GM12874 (cell line): ENCODE measurements at regions not wholly inside any gene's neighbourhood (a gene's known extent, or its start where the extent isn't known, plus 50 kb on each side); places are given as distances from the start of the nearest gene placed in this dataset.

Experiments
- TF ChIP-seq, protein P1 (sequence below): IDR thresholded peaks from 2 replicates; pipeline ENCODE4 v1.5.1; 2011; ENCODE audit warnings: low read depth, mild to moderate bottlenecking, control low read depth, low read length, moderate library complexity; ENCODE audit not compliant: insufficient read depth

- TF ChIP-seq, protein P1, sequence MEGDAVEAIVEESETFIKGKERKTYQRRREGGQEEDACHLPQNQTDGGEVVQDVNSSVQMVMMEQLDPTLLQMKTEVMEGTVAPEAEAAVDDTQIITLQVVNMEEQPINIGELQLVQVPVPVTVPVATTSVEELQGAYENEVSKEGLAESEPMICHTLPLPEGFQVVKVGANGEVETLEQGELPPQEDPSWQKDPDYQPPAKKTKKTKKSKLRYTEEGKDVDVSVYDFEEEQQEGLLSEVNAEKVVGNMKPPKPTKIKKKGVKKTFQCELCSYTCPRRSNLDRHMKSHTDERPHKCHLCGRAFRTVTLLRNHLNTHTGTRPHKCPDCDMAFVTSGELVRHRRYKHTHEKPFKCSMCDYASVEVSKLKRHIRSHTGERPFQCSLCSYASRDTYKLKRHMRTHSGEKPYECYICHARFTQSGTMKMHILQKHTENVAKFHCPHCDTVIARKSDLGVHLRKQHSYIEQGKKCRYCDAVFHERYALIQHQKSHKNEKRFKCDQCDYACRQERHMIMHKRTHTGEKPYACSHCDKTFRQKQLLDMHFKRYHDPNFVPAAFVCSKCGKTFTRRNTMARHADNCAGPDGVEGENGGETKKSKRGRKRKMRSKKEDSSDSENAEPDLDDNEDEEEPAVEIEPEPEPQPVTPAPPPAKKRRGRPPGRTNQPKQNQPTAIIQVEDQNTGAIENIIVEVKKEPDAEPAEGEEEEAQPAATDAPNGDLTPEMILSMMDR: no peak
These were observed 811.5 kb downstream of the TENT5A start for GRCh38 chr6:80940976-80941375.

DNA sequence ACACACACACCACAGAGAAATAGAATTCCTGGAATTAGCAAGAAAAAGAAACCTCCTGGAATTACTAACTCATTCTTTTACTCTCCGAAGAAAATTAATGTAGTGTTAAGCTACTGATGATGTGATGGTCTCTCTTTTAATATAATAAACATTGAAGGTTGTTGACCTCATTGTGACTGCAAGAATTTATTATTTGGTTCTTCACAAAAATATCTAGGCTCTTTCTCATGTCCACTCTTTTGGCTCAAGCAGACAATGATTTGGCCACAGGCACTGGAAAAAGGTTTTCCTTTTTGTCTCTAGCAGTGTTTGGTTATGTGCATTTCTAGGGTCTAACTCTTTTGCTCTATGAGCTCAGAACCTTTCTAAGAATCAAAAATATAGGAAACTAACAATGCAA, 811.9 kb downstream of the TENT5A start:
- TF ChIP-seq, protein P1: no peak

DNA sequence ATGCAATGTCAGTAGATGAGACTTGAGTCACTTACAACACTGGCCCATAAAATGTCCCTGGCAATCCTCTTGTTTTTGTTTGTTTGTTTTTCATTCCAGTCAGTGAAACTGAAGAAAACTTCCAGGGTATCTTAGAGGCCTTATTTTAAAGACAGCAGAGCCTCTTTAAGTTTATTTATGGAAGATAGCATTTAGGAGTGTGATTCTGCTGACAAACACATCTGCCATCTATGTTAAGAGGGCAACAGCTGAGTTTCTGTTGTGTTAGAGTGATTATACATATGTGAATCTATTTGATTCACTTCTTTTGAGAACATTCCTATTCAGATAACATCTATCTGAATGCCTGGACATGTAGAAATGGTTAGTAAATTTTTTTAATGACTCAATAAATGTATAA, 812.6 kb downstream of the TENT5A start:
- TF ChIP-seq, protein P1: no peak

DNA sequence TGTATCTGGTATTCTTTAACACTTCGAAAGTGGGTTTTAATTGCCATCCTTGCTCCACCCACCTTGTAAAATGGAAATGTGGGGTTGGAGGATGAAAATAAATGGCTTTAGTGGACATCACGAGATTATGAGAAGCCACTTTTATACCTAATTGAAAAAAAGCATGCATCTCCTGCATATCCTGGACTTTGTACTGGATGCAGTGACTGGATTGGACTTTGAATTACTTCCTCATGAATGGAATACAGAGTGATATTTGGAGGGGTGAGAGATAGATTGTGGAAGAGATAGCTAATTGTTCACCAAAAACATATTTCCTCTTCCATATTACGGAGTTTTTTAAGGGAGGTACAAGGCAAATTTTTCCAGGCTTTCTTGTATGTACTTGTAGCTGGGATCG, 813.0 kb downstream of the TENT5A start:
- TF ChIP-seq, protein P1: no peak

- TF ChIP-seq, protein P1: no peak
These were observed 814.4 kb downstream of the TENT5A start for GRCh38 chr6:80938131-80938530.

DNA sequence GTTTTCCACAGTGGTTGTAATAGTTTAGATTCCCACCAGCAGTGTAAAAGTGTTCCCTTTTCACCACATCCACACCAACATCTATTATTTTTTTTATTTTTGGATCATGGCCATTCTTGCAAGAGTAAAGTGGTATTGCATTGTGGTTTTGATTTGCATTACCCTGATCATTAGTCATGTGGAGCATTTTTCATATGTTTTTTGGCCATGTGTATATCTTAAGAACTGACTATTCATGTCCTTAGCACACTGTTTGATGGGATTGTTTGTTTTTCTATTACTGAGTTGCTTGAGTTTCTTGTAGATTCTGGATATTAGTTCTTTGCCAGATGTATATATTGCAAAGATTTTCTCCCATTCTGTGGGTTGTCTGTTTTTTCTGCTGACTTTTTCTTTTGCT, 820.1 kb downstream of the TENT5A start:
- TF ChIP-seq, protein P1: no peak

GRCh38 chr6:80930376-80930775, 822.1 kb downstream of the TENT5A start:
- TF ChIP-seq, protein P1: no peak

DNA sequence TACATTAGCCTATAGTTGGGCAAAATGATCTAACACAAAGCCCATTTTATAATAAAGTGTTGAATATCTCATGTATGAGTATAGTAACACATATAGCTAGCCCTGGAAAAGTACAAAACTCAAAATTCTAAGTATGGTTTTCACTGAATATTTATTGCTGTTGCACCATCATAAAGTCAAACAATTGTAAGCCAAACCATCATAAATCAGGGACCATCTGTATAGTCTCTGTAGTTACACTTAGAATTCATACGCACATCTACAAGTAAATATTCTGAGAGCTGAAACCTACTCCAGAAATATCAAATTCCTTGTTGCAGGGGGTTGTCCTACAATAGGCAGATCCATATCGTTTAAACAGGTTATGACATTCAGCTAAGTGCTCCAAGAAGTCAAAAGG, 817.3 kb downstream of the BCKDHB start:
- TF ChIP-seq, protein P1: no peak
